ENCODE measurements at regions not wholly inside any gene's neighbourhood (a gene's known extent, or its start where the extent isn't known, plus 50 kb on each side); places are given as distances from the start of the nearest gene placed in this dataset.
A peak's percentile ranks its signal among the peaks of the same experiment; 100 is the strongest.

DNA sequence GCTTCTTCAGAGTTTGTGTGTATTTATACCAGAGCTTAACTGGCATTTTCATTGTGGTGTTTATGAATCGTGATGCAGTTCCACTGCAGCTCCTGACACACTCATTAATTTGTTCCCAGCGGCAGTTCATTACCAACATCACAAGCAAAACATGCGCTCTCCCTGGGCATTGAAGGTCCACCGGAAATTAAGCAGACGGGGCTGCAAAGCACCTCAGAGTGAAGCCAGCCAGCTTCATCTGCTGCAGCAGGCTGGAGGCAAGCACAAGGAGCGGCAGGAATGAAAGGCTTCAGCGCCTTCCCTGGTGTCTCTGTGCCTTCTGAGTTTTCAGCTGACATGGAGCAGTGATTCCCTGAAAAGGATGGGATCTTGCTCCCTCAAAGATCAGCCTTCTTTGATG is 246.0 kb upstream of the SPTLC3 start:
- DNase-seq (ENCODE audit: unreplicated experiment) = peak; percentile 4
- Mint-ChIP-seq H3K4me1 (ENCODE audit: insufficient read depth, unreplicated experiment) (peaks cover 10% of the 10 kb centered on the region), H3K4me3 (ENCODE audit: unreplicated experiment) (no peak overlapping the region), H3K27me3 (ENCODE audit: insufficient read depth, unreplicated experiment) (peaks cover 18% of the 10 kb centered on the region), H3K36me3 (ENCODE audit: insufficient read depth, unreplicated experiment) (no peaks in the 10 kb centered on the region), H3K27ac (ENCODE audit: low read depth, unreplicated experiment) (no peak overlapping the region), H3K9me3 (ENCODE audit: unreplicated experiment) (no peaks in the 10 kb centered on the region)
- POLR2A ChIA-PET = interaction anchor here (0.6 kb wide), 1 partner anchor 1070 kb away, joined by 3 read pairs; no protein-coding TSS in a partner anchor
- CTCF ChIA-PET = interaction anchor here (0.6 to 1.4 kb wide), 4 partner anchors 12 to 1201 kb away, joined by 3 to 4 read pairs (median 3); no protein-coding TSS in a partner anchor
- intact Hi-C loops (cut with micrococcal nuclease) = no loop called here
- TF ChIP-seq, protein P1, sequence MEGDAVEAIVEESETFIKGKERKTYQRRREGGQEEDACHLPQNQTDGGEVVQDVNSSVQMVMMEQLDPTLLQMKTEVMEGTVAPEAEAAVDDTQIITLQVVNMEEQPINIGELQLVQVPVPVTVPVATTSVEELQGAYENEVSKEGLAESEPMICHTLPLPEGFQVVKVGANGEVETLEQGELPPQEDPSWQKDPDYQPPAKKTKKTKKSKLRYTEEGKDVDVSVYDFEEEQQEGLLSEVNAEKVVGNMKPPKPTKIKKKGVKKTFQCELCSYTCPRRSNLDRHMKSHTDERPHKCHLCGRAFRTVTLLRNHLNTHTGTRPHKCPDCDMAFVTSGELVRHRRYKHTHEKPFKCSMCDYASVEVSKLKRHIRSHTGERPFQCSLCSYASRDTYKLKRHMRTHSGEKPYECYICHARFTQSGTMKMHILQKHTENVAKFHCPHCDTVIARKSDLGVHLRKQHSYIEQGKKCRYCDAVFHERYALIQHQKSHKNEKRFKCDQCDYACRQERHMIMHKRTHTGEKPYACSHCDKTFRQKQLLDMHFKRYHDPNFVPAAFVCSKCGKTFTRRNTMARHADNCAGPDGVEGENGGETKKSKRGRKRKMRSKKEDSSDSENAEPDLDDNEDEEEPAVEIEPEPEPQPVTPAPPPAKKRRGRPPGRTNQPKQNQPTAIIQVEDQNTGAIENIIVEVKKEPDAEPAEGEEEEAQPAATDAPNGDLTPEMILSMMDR (IDR thresholded peaks at IDR 0.05; ENCODE audit: unreplicated experiment) = no peak
- no TSS peak for BruUV-seq (replicated peaks)

DNA sequence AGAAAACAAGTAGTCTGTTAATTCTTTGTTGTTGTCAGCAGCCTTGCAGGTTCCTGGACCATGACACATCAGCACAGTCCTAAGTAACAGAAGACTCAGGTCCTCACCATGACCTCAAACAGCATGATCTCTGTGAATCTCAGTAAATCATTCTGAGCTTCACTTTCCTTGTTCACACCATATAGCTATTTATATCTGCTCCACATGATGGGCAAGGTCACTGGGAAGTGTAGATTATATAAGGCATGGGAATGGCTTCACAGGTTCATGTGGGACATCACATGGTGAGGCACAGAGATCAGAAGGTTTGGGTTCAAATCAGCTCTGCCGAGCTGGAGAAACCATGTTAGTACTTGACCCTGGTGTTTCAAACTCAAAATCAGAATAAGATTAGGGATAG is 245.4 kb upstream of the SPTLC3 start:
- Mint-ChIP-seq H3K27me3 (ENCODE audit: insufficient read depth, unreplicated experiment) (peaks cover 18% of the 10 kb centered on the region), H3K27ac (ENCODE audit: low read depth, unreplicated experiment) (no peak overlapping the region), H3K4me3 (ENCODE audit: unreplicated experiment) (no peak overlapping the region), H3K4me1 (ENCODE audit: insufficient read depth, unreplicated experiment) (peaks cover 10% of the 10 kb centered on the region), H3K9me3 (ENCODE audit: unreplicated experiment) (no peaks in the 10 kb centered on the region), H3K36me3 (ENCODE audit: insufficient read depth, unreplicated experiment) (no peaks in the 10 kb centered on the region)
- intact Hi-C loops (cut with micrococcal nuclease) = no loop called here
- TF ChIP-seq, protein P1 (IDR thresholded peaks at IDR 0.05; ENCODE audit: unreplicated experiment) = no peak
- BruUV-seq (replicated peaks) = no TSS peak
- ChIA-PET POLR2A (interaction anchor here (0.7 kb wide), 1 partner anchor 34 kb away, joined by 3 read pairs; no protein-coding TSS in a partner anchor), CTCF (interaction anchor here (0.6 to 1.4 kb wide), 5 partner anchors 12 to 385 kb away, joined by 3 to 4 read pairs (median 3); no protein-coding TSS in a partner anchor)
- DNase-seq (ENCODE audit: unreplicated experiment) = no peak

DNA sequence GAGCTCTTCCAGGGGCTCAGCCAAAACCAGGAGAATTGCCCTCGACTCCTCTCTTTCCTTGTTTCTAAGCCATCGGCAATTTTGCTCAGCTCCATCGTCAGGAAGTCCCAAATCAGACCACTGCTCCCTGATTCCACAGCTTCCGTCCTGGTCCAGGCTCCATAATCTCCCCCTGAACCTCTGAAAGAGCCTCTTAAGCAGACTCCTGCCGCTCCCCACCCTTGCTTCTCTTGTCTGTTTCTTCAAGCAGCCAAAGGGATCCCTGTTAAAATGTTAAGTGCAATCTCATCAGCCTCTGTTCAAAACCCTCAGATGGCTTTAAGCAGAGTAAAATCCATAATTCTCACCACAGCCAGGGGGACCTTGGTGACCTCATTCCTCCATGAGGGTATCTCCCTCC is 244.7 kb upstream of the SPTLC3 start:
- no TSS peak for BruUV-seq (replicated peaks)
- Mint-ChIP-seq H3K4me1 (ENCODE audit: insufficient read depth, unreplicated experiment) (peaks cover 10% of the 10 kb centered on the region), H3K27me3 (ENCODE audit: insufficient read depth, unreplicated experiment) (peaks cover 18% of the 10 kb centered on the region), H3K36me3 (ENCODE audit: insufficient read depth, unreplicated experiment) (no peaks in the 10 kb centered on the region), H3K27ac (ENCODE audit: low read depth, unreplicated experiment) (no peak overlapping the region), H3K9me3 (ENCODE audit: unreplicated experiment) (no peaks in the 10 kb centered on the region), H3K4me3 (ENCODE audit: unreplicated experiment) (peak overlapping the region; percentile 3)
- DNase-seq (ENCODE audit: unreplicated experiment) = no peak
- CTCF ChIA-PET = interaction anchor here (0.6 to 1.4 kb wide), 3 partner anchors 11 to 386 kb away, joined by 3 read pairs; no protein-coding TSS in a partner anchor
- POLR2A ChIA-PET = no interaction called here
- intact Hi-C loops (cut with micrococcal nuclease) = no loop called here
- TF ChIP-seq, protein P1 (IDR thresholded peaks at IDR 0.05; ENCODE audit: unreplicated experiment) = no peak

DNA sequence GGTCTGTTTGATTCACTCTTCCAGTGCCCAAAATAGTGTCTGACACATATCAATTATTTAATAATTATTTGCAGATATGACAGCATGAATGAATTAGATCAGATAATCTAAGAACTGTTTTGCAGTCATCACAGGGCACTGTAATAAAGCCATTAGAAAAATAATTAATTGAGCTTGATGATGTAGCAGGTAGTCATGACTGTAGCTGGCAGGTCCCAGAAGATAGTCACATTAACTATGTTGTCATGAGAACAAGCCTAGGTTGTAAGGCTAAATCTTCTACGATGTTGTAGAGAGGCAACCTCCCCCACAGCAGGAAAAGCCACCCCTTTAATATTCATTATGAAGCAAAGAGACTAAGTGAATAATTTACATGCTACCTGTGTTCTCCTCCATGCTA is 243.9 kb upstream of the SPTLC3 start:
- CTCF ChIA-PET = interaction anchor here (0.7 kb wide), 1 partner anchor 14 kb away, joined by 4 read pairs; no protein-coding TSS in a partner anchor
- Mint-ChIP-seq H3K4me3 (ENCODE audit: unreplicated experiment) (peak overlapping the region; percentile 3), H3K27ac (ENCODE audit: low read depth, unreplicated experiment) (no peak overlapping the region), H3K27me3 (ENCODE audit: insufficient read depth, unreplicated experiment) (peaks cover 18% of the 10 kb centered on the region), H3K9me3 (ENCODE audit: unreplicated experiment) (no peaks in the 10 kb centered on the region), H3K4me1 (ENCODE audit: insufficient read depth, unreplicated experiment) (peaks cover 10% of the 10 kb centered on the region), H3K36me3 (ENCODE audit: insufficient read depth, unreplicated experiment) (no peaks in the 10 kb centered on the region)
- intact Hi-C loops (cut with micrococcal nuclease) = no loop called here
- no peak for DNase-seq (ENCODE audit: unreplicated experiment)
- BruUV-seq (replicated peaks) = no TSS peak
- POLR2A ChIA-PET = interaction anchor here (1.1 kb wide), 1 partner anchor 15 kb away, joined by 4 read pairs; no protein-coding TSS in a partner anchor
- TF ChIP-seq, protein P1 (IDR thresholded peaks at IDR 0.05; ENCODE audit: unreplicated experiment) = no peak

Measured in MCF 10A (cell line).